CD8-positive, alpha-beta memory T cell (primary cell): ENCODE measurements at regions not wholly inside any gene's neighbourhood (a gene's known extent, or its start where the extent isn't known, plus 50 kb on each side); places are given as distances from the start of the nearest gene placed in this dataset.
A peak's percentile ranks its signal among the peaks of the same experiment; 100 is the strongest.

Source experiments
- CTCF ChIA-PET: fragments of 350-600 bp; sonication (Branson Sonifier 250); formaldehyde crosslinking; loops from one replicate; lab custom pipeline; 2021; ENCODE audit warnings: antibody characterized with exemption; lab: Charles Lee
- POLR2A ChIA-PET: fragments of 350-600 bp; sonication (Branson Sonifier 250); formaldehyde crosslinking; loops from one replicate; lab custom pipeline; 2021; ENCODE audit warnings: antibody characterized with exemption; lab: Charles Lee
- DNase-seq, 5 donors: peaks; one replicate each; pipeline versions ENCODE4 v3.0.0 to v3.0.0-alpha.2; 2020 to 2022; ENCODE audit warnings: mixed read lengths in 1 of 5
- H3K27ac ChIP-seq: one replicate; pipeline ENCODE4 v1.7.0; 2013; ENCODE audit warnings: low read depth, mild to moderate bottlenecking, low read length, moderate library complexity
- H3K27me3 ChIP-seq: 2 replicates; pipeline ENCODE4 v1.7.0; 2013; ENCODE audit warnings: low read length, mild to moderate bottlenecking; ENCODE audit not compliant: insufficient read depth, poor library complexity, severe bottlenecking
- H3K36me3 ChIP-seq: 2 replicates; pipeline ENCODE4 v1.7.0; 2013; ENCODE audit warnings: mild to moderate bottlenecking, low read length, moderate library complexity; ENCODE audit not compliant: insufficient read depth
- H3K4me1 ChIP-seq: 2 replicates; pipeline ENCODE4 v1.7.0; 2013; ENCODE audit warnings: mild to moderate bottlenecking, low read length, moderate library complexity; ENCODE audit not compliant: insufficient read depth
- H3K4me3 ChIP-seq: 2 replicates; pipeline ENCODE4 v1.7.0; 2013; ENCODE audit warnings: mild to moderate bottlenecking, low read length
- H3K9me3 ChIP-seq: 2 replicates; pipeline ENCODE4 v1.7.0; 2013; ENCODE audit warnings: mild to moderate bottlenecking, low read length
- H3K27ac Mint-ChIP-seq, 8 donors: one replicate each; pipeline ENCODE4 v1.8.0; 2020 to 2021; ENCODE audit warnings: mixed read lengths in 8 of 8, mild to moderate bottlenecking in 6 of 8, inconsistent platforms in 3 of 8, moderate library complexity in 3 of 8
- H3K27me3 Mint-ChIP-seq, 2 donors: one replicate each; pipeline ENCODE4 v1.8.0; 2020 to 2021; ENCODE audit warnings: mixed read lengths in 2 of 2, mild to moderate bottlenecking in 1 of 2, moderate library complexity in 1 of 2
- H3K36me3 Mint-ChIP-seq, 3 donors: one replicate each; pipeline ENCODE4 v1.8.0; 2020 to 2021; ENCODE audit warnings: mixed read lengths in 3 of 3, inconsistent platforms in 1 of 3, mild to moderate bottlenecking in 1 of 3
- H3K4me1 Mint-ChIP-seq, 3 donors: one replicate each; pipeline ENCODE4 v1.8.0; 2020 to 2021; ENCODE audit warnings: mixed read lengths in 3 of 3, inconsistent platforms in 1 of 3, mild to moderate bottlenecking in 1 of 3
- H3K4me3 Mint-ChIP-seq, 7 donors: one replicate each; pipeline ENCODE4 v1.8.0; 2020 to 2021; ENCODE audit warnings: mixed read lengths in 7 of 7, mild to moderate bottlenecking in 6 of 7, moderate library complexity in 4 of 7, inconsistent platforms in 2 of 7
- H3K9me3 Mint-ChIP-seq, 5 donors: one replicate each; pipeline ENCODE4 v1.8.0; 2020 to 2022; ENCODE audit warnings: mixed read lengths in 5 of 5, mild to moderate bottlenecking in 3 of 5, moderate library complexity in 2 of 5, inconsistent platforms in 1 of 5

DNA sequence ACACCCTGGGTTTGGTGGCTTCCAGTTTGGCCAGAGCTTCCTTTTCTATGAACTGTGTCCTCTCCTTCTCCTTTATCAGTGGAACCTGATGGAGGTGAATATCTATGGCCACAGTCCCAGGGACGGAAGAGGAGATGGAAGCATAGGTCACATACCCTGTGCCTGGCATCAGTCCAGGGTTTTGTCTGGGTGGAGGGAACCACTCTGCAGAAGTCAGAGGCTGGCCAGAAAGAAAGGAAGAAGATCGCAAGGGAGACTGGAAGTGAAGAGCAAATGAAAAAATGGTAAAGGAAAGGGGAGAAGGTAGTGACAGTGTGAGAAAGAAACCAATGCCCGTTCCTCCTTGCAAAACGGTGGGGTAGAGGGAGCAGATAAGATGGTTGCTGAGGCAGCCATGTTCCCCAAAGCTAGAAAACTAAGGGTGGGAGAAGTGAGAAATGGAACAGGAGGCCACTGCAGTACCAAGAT, 77.9 kb upstream of the HECW1 start:
- ChIA-PET POLR2A (no interaction called here), CTCF (no interaction called here)
- H3K36me3 ChIP-seq: no peaks in the 10 kb centered on the region
- H3K4me3 Mint-ChIP-seq: peak overlapping the region in 1 of 7 donors; percentile 1
- no peak overlapping the region for H3K27ac Mint-ChIP-seq
- no peaks in the 10 kb centered on the region for H3K4me1 ChIP-seq
- no peaks in the 10 kb centered on the region for H3K27me3 ChIP-seq
- H3K4me1 Mint-ChIP-seq: no peaks in the 10 kb centered on the region
- H3K27ac ChIP-seq: no peak overlapping the region
- H3K36me3 Mint-ChIP-seq: no peaks in the 10 kb centered on the region
- no peak overlapping the region for H3K4me3 ChIP-seq
- no peak for DNase-seq
- H3K9me3 Mint-ChIP-seq: no peaks in the 10 kb centered on the region
- peaks cover 3 to 9% of the 10 kb centered on the region in 2 donors for H3K27me3 Mint-ChIP-seq
- H3K9me3 ChIP-seq: no peaks in the 10 kb centered on the region

DNA sequence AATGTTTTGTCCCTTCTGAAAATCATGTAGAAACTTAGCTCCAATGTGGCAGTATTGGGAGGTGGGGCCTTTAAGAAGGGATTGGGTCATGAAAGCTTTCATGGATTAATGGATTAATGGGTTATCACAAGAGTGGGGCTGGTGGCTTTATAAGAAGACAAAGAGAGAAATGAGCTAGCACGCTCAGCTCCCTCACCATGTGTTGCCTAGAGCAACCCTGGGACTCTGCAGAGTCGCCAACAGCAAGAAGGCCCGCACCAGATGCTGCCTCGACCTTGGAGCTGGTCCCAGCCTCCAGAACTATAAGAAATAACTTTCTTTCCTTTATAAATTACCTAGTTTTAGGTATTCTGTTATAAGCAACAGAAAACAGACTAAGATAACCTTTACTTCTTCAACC, 74.9 kb upstream of the HECW1 start:
- DNase-seq: no peak
- ChIA-PET CTCF (no interaction called here), POLR2A (no interaction called here)
- no peaks in the 10 kb centered on the region for H3K4me1 Mint-ChIP-seq
- no peak overlapping the region for H3K4me3 ChIP-seq
- H3K27ac ChIP-seq: no peak overlapping the region
- peaks cover 8 to 9% of the 10 kb centered on the region in 2 donors for H3K27me3 Mint-ChIP-seq
- no peak overlapping the region for H3K4me3 Mint-ChIP-seq
- peaks cover 0 to under 1% (median 0%) of the 10 kb centered on the region in 5 donors for H3K9me3 Mint-ChIP-seq
- no peaks in the 10 kb centered on the region for H3K36me3 ChIP-seq
- no peaks in the 10 kb centered on the region for H3K9me3 ChIP-seq
- no peaks in the 10 kb centered on the region for H3K4me1 ChIP-seq
- no peak overlapping the region for H3K27ac Mint-ChIP-seq
- no peaks in the 10 kb centered on the region for H3K36me3 Mint-ChIP-seq
- no peaks in the 10 kb centered on the region for H3K27me3 ChIP-seq

DNA sequence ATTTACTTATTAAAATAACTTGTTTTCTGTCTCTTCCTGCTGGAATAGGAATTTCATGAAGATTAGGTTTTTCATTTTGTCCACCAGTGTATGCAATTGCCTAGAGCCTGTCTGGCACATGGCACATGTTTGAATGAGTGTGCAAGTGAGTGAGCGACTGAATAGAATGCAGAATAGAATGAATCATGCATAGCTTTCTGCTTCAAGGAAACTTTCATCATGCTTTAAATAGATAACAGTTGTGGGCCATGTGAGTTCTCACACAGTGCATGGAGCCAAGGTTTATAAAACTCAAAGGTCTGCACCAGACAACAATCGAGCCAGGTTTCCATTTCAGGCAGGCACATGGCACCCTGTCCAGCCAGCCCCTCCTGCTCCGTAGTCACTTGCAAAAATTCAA, 74.2 kb upstream of the HECW1 start:
- H3K4me3 ChIP-seq: no peak overlapping the region
- CTCF ChIA-PET: no interaction called here
- Mint-ChIP-seq H3K27ac (no peak overlapping the region), H3K9me3 (peaks cover 0 to 2% (median 0%) of the 10 kb centered on the region in 5 donors), H3K4me3 (no peak overlapping the region), H3K4me1 (no peaks in the 10 kb centered on the region), H3K27me3 (peaks cover 9 to 15% of the 10 kb centered on the region in 2 donors), H3K36me3 (no peaks in the 10 kb centered on the region)
- no peaks in the 10 kb centered on the region for H3K9me3 ChIP-seq
- DNase-seq: no peak
- H3K27me3 ChIP-seq: no peaks in the 10 kb centered on the region
- no peak overlapping the region for H3K27ac ChIP-seq
- H3K4me1 ChIP-seq: no peaks in the 10 kb centered on the region
- POLR2A ChIA-PET: no interaction called here
- no peaks in the 10 kb centered on the region for H3K36me3 ChIP-seq

DNA sequence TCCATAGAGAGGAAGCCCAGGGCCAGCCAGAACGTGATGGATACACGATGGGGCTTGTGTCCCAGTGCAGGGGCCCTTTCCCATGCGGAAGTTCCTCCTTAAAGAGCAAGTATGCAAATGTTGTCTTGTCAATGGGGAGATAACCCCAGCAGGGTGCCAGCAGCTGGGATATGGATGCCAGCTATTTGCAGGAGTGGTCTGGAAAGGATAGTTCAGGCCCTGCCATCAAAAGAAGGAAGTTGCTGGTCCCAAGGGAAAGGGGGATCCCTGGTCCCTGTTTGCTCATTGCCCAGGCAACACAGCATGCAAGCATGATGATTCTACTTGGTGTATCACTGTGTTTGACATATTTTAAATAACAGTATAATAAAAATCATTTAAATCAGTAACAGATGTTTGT, 73.1 kb upstream of the HECW1 start:
- no peak overlapping the region for H3K4me3 Mint-ChIP-seq

DNA sequence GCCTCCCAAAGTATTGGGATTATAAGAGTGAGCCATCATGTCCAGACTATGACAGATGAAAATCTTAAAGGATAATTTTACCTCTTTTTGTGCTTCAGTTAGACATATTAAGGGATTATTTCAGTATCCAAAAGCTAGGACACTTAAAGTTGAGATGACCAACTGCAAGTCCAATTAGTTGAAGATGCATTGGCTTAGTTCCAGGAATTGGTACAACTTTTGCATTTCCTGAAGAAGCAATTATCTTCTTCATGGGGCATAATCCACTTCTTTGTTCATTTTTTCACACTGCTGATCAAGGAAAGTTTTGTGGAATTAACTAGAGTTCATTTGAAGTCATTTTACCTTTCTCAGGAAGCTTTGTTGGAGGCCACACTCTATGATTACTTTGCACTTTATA, 72.0 kb upstream of the HECW1 start:
- H3K4me3 Mint-ChIP-seq: no peak overlapping the region
- Histone ChIP-seq H3K4me1 (no peaks in the 10 kb centered on the region), H3K36me3 (no peaks in the 10 kb centered on the region), H3K27me3 (peaks cover 4% of the 10 kb centered on the region), H3K4me3 (no peak overlapping the region), H3K27ac (no peak overlapping the region), H3K9me3 (no peaks in the 10 kb centered on the region)
- no peaks in the 10 kb centered on the region for H3K4me1 Mint-ChIP-seq
- H3K9me3 Mint-ChIP-seq: peaks cover 0 to 2% (median 0%) of the 10 kb centered on the region in 5 donors
- ChIA-PET POLR2A (no interaction called here), CTCF (no interaction called here)
- no peak overlapping the region for H3K27ac Mint-ChIP-seq
- H3K27me3 Mint-ChIP-seq: peaks cover 9 to 27% of the 10 kb centered on the region in 2 donors
- no peak for DNase-seq
- H3K36me3 Mint-ChIP-seq: no peaks in the 10 kb centered on the region

More for the DNA sequence above, 73.1 kb upstream of the HECW1 start:
- Mint-ChIP-seq H3K9me3 (peaks cover 0 to 2% (median 0%) of the 10 kb centered on the region in 5 donors), H3K4me1 (no peaks in the 10 kb centered on the region), H3K27me3 (peaks cover 11 to 22% of the 10 kb centered on the region in 2 donors), H3K36me3 (no peaks in the 10 kb centered on the region), H3K27ac (no peak overlapping the region)
- no peaks in the 10 kb centered on the region for H3K27me3 ChIP-seq
- H3K4me3 ChIP-seq: no peak overlapping the region
- ChIA-PET CTCF (no interaction called here), POLR2A (interaction anchor here (0.6 kb wide), 1 partner anchor 107 kb away, joined by 3 read pairs; the partner anchor contains the start of genes MRPL32 and PSMA2)
- no peak overlapping the region for H3K27ac ChIP-seq
- H3K36me3 ChIP-seq: no peaks in the 10 kb centered on the region
- DNase-seq: no peak
- H3K9me3 ChIP-seq: no peaks in the 10 kb centered on the region
- H3K4me1 ChIP-seq: no peaks in the 10 kb centered on the region

DNA sequence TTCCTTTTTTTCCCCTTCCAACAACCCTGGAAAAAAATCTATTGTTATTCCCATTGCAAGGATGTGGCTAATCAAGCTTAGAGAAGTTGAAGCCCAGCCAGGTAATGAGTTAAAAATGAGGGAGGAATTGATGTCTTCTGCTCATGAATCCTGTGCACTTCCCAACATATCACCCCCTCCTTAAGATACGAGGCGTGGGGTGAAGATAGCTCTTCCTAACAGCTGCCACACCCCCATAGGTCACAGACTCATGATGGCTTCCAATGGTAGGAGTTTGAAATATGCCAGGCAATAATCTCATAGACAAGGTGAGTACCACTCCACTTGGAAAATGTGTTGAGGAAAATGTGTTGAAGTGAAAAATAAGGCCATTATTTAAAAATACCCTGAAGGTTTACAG, 71.3 kb upstream of the HECW1 start:
- H3K36me3 Mint-ChIP-seq: no peaks in the 10 kb centered on the region
- H3K27ac ChIP-seq: no peak overlapping the region
- no peak overlapping the region for H3K27ac Mint-ChIP-seq
- H3K4me3 ChIP-seq: no peak overlapping the region
- CTCF ChIA-PET: no interaction called here
- no peaks in the 10 kb centered on the region for H3K9me3 ChIP-seq
- no peak overlapping the region for H3K4me3 Mint-ChIP-seq
- no peak for DNase-seq
- no peaks in the 10 kb centered on the region for H3K4me1 Mint-ChIP-seq
- peaks cover 14 to 34% of the 10 kb centered on the region in 2 donors for H3K27me3 Mint-ChIP-seq
- peaks cover 0 to 4% (median 0%) of the 10 kb centered on the region in 5 donors for H3K9me3 Mint-ChIP-seq
- POLR2A ChIA-PET: no interaction called here
- H3K36me3 ChIP-seq: no peaks in the 10 kb centered on the region
- H3K27me3 ChIP-seq: peaks cover 6% of the 10 kb centered on the region
- no peaks in the 10 kb centered on the region for H3K4me1 ChIP-seq

DNA sequence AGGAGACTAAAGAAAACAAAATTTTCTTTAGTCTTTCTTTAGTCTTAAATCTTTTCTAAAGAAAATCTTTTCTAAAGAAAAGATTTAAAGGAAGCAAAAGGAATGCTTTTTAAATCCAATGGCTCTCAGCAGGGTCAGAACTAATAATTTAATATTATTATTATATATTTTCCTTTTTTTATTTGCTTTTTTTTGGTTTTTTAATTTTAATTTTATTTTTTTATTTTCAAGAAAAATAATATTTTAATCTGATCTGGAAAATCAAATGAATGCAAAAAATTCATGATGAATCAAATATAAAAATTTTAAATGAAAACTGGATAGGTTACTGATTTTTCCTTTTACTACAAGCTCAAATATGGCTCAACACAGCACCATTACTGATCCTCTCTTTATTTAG, 70.7 kb upstream of the HECW1 start:
- Mint-ChIP-seq H3K9me3 (peaks cover 0 to 4% (median 0%) of the 10 kb centered on the region in 5 donors), H3K27me3 (peaks cover 13 to 34% of the 10 kb centered on the region in 2 donors), H3K27ac (no peak overlapping the region), H3K36me3 (no peaks in the 10 kb centered on the region), H3K4me1 (no peaks in the 10 kb centered on the region), H3K4me3 (no peak overlapping the region)
- Histone ChIP-seq H3K4me3 (no peak overlapping the region), H3K4me1 (no peaks in the 10 kb centered on the region), H3K27ac (no peak overlapping the region), H3K36me3 (no peaks in the 10 kb centered on the region), H3K9me3 (no peaks in the 10 kb centered on the region), H3K27me3 (peaks cover 6% of the 10 kb centered on the region)
- DNase-seq: no peak
- POLR2A ChIA-PET: no interaction called here
- CTCF ChIA-PET: no interaction called here

DNA sequence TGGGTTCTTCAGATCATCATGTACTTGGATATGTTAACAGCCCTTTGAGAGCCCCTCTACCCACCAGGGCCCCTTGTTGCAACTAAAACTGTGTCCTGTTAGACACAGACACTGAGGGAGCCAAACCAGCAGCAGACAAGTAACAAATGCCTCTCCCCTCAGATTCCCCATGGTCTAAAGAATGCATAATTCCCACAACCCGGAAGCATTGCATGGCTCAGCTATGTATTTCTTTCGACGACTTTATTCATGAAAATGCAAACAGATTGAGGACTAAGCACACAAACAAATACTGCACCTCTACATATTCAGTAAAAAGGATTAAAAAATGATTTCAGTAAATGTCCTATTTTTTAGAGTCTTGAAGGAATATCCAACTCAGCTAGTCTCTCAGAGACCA, 70.1 kb upstream of the HECW1 start:
- no peak for DNase-seq
- peaks cover 6% of the 10 kb centered on the region for H3K27me3 ChIP-seq
- Mint-ChIP-seq H3K27ac (peak overlapping the region in 1 of 8 donors; percentile 36), H3K4me1 (no peaks in the 10 kb centered on the region), H3K27me3 (peaks cover 11 to 34% of the 10 kb centered on the region in 2 donors), H3K9me3 (peaks cover 0 to 6% (median 0%) of the 10 kb centered on the region in 5 donors), H3K36me3 (no peaks in the 10 kb centered on the region), H3K4me3 (no peak overlapping the region)
- ChIA-PET POLR2A (no interaction called here), CTCF (no interaction called here)
- H3K36me3 ChIP-seq: no peaks in the 10 kb centered on the region
- H3K4me3 ChIP-seq: no peak overlapping the region
- H3K27ac ChIP-seq: no peak overlapping the region
- no peaks in the 10 kb centered on the region for H3K4me1 ChIP-seq
- H3K9me3 ChIP-seq: no peaks in the 10 kb centered on the region
